ENCODE measurements at regions not wholly inside any gene's neighbourhood (a gene's known extent, or its start where the extent isn't known, plus 50 kb on each side); places are given as distances from the start of the nearest gene placed in this dataset.

GRCh38 chr4:140271553-140271952, 101.9 kb upstream of the SCOC start:
- DNase-seq, result no peak

GRCh38 chr4:140269369-140269768, 104.1 kb upstream of the SCOC start:
- DNase-seq, result no peak

- DNase-seq, result no peak
These were observed 105.1 kb upstream of the SCOC start for GRCh38 chr4:140268186-140268841.

- DNase-seq, result no peak
These were observed 105.9 kb upstream of the SCOC start for GRCh38 chr4:140267576-140267975.

GRCh38 chr4:140266958-140267568, 106.4 kb upstream of the SCOC start:
- DNase-seq, result no peak

GRCh38 chr4:140260227-140260626, 106.2 kb upstream of the MAML3 start:
- no peak for DNase-seq

- no peak for DNase-seq
These were observed 104.5 kb upstream of the MAML3 start for GRCh38 chr4:140258476-140258875.

- no peak for DNase-seq
These were observed 103.7 kb upstream of the MAML3 start for GRCh38 chr4:140257461-140258305.

GRCh38 chr4:140256941-140257340, 103.0 kb upstream of the MAML3 start:
- DNase-seq, result no peak

GRCh38 chr4:140256335-140256734, 102.4 kb upstream of the MAML3 start:
- no peak for DNase-seq

- DNase-seq, result no peak
These were observed 101.9 kb upstream of the MAML3 start for GRCh38 chr4:140255927-140256326.

GRCh38 chr4:140255467-140255866, 101.5 kb upstream of the MAML3 start:
- DNase-seq, result no peak

GRCh38 chr4:140254651-140255299, 100.8 kb upstream of the MAML3 start:
- no peak for DNase-seq

- no peak for DNase-seq
These were observed 99.6 kb upstream of the MAML3 start for GRCh38 chr4:140253556-140254027.

- DNase-seq, result peak; percentile 36
These were observed 99.0 kb upstream of the MAML3 start for GRCh38 chr4:140252742-140253555.

GRCh38 chr4:140252141-140252741, 98.3 kb upstream of the MAML3 start:
- no peak for DNase-seq

- DNase-seq, result no peak
These were observed 97.6 kb upstream of the MAML3 start for GRCh38 chr4:140251571-140251970.

- DNase-seq, result no peak
These were observed 97.1 kb upstream of the MAML3 start for GRCh38 chr4:140250989-140251552.

GRCh38 chr4:140249351-140249750, 95.4 kb upstream of the MAML3 start:
- DNase-seq, result no peak

- no peak for DNase-seq
These were observed 93.3 kb upstream of the MAML3 start for GRCh38 chr4:140247237-140247636.

- no peak for DNase-seq
These were observed 92.2 kb upstream of the MAML3 start for GRCh38 chr4:140246216-140246615.

- DNase-seq, result no peak
These were observed 90.3 kb upstream of the MAML3 start for GRCh38 chr4:140244328-140244727.

Data from activated effector memory CD4-positive, alpha-beta T cell treated with Interleukin-2 at 50 U/mL for 16 hours (primary cell).